Endothelial cell (in vitro differentiated cells): ENCODE measurements at regions not wholly inside any gene's neighbourhood (a gene's known extent, or its start where the extent isn't known, plus 50 kb on each side); places are given as distances from the start of the nearest gene placed in this dataset.

Source experiments
- DNase-seq: peaks from one replicate; pipeline ENCODE4 v3.0.0; 2021; ENCODE audit warnings: low spot score
- H3K27ac Mint-ChIP-seq: one replicate; pipeline ENCODE4 v1.8.0; 2021; ENCODE audit warnings: mixed read lengths, inconsistent platforms; ENCODE audit not compliant: unreplicated experiment
- H3K27me3 Mint-ChIP-seq: one replicate; pipeline ENCODE4 v1.8.0; 2021; ENCODE audit warnings: mild to moderate bottlenecking, moderate library complexity, mixed read lengths, inconsistent platforms; ENCODE audit not compliant: unreplicated experiment
- H3K36me3 Mint-ChIP-seq: one replicate; pipeline ENCODE4 v1.8.0; 2021; ENCODE audit warnings: mild to moderate bottlenecking, low read depth, mixed read lengths, inconsistent platforms; ENCODE audit not compliant: unreplicated experiment
- H3K4me1 Mint-ChIP-seq: one replicate; pipeline ENCODE4 v1.8.0; 2021; ENCODE audit warnings: mild to moderate bottlenecking, mixed read lengths, inconsistent platforms; ENCODE audit not compliant: unreplicated experiment
- H3K4me3 Mint-ChIP-seq: one replicate; pipeline ENCODE4 v1.8.0; 2021; ENCODE audit warnings: mild to moderate bottlenecking, mixed read lengths, inconsistent platforms; ENCODE audit not compliant: unreplicated experiment
- H3K9me3 Mint-ChIP-seq: one replicate; pipeline ENCODE4 v1.8.0; 2021; ENCODE audit warnings: mixed read lengths, inconsistent platforms; ENCODE audit not compliant: unreplicated experiment
- TF ChIP-seq, protein P1 (sequence below): fragments of 200-600 bp; sonication (generic); IDR thresholded peaks from one replicate; pipeline ENCODE4 v1.5.0; 2021; ENCODE audit warnings: antibody characterized with exemption; ENCODE audit not compliant: unreplicated experiment

DNA sequence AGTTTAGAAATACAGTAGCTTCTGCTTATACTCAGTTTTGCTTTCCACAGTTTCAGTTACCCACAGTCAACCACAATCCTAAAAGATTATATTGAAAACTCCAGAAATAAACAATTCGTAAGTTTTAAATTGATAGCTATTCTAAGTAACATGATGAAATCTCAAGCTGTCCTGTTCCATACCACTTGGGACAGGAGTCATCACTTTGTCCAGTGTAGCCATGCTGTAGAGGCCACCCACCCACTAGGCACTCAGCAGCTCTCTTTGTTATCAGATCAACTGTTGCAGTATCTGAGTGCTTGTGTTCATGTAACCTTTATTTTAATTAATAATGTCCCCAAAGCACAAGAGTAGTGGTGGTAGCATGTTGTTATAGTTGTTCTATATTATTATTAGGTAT is 117.5 kb upstream of the IQCM start:
- Mint-ChIP-seq H3K27ac (no peak overlapping the region), H3K36me3 (no peaks in the 10 kb centered on the region), H3K4me1 (no peaks in the 10 kb centered on the region), H3K4me3 (no peak overlapping the region), H3K27me3 (no peaks in the 10 kb centered on the region), H3K9me3 (no peaks in the 10 kb centered on the region)
- DNase-seq, result no peak
- TF ChIP-seq, protein P1, sequence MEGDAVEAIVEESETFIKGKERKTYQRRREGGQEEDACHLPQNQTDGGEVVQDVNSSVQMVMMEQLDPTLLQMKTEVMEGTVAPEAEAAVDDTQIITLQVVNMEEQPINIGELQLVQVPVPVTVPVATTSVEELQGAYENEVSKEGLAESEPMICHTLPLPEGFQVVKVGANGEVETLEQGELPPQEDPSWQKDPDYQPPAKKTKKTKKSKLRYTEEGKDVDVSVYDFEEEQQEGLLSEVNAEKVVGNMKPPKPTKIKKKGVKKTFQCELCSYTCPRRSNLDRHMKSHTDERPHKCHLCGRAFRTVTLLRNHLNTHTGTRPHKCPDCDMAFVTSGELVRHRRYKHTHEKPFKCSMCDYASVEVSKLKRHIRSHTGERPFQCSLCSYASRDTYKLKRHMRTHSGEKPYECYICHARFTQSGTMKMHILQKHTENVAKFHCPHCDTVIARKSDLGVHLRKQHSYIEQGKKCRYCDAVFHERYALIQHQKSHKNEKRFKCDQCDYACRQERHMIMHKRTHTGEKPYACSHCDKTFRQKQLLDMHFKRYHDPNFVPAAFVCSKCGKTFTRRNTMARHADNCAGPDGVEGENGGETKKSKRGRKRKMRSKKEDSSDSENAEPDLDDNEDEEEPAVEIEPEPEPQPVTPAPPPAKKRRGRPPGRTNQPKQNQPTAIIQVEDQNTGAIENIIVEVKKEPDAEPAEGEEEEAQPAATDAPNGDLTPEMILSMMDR, result no peak

DNA sequence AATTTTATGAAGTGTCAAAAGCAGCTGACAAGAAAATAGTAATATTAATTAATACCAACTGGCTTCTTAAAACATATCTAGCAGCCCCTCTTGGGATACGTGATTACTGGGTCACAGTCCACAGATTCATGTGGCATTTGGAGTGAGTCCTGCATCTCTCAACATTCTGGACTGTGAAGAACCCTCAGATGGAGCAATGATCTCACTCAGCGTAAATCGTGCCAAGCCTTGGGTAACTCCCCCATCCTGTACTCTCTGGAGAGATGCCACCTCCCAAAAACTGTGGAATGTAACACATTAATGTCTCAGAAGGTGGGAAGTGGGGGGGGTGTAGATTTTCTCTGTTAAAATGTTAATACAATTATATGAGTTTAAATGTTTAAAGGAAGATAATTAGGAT is 118.2 kb upstream of the IQCM start:
- Mint-ChIP-seq H3K4me3 (no peak overlapping the region), H3K36me3 (no peaks in the 10 kb centered on the region), H3K27me3 (no peaks in the 10 kb centered on the region), H3K27ac (no peak overlapping the region), H3K9me3 (no peaks in the 10 kb centered on the region), H3K4me1 (no peaks in the 10 kb centered on the region)
- DNase-seq, result no peak
- TF ChIP-seq, protein P1, result no peak

DNA sequence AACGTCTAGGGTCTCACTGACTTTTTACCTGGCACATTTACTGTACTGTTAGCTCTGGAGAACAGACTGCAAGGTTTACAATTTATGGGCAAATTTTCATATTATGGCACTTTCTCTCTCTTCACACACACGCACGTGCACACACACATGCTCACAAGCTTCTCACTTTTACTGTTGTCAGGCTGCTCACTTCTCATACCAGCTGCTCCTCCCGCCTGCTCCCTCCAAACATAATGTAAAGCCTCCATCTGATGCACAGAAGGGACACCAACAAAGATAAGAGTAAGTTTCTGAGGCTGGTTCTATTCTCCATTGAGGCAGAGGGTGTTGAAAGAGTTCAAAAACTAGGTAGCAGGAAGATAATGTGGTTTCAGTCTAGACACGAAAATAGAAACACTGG is 128.9 kb upstream of the DCLK2 start:
- Mint-ChIP-seq H3K27ac (no peak overlapping the region), H3K9me3 (no peaks in the 10 kb centered on the region), H3K4me1 (no peaks in the 10 kb centered on the region), H3K4me3 (no peak overlapping the region), H3K36me3 (no peaks in the 10 kb centered on the region), H3K27me3 (no peaks in the 10 kb centered on the region)
- no peak for DNase-seq
- TF ChIP-seq, protein P1, result no peak

DNA sequence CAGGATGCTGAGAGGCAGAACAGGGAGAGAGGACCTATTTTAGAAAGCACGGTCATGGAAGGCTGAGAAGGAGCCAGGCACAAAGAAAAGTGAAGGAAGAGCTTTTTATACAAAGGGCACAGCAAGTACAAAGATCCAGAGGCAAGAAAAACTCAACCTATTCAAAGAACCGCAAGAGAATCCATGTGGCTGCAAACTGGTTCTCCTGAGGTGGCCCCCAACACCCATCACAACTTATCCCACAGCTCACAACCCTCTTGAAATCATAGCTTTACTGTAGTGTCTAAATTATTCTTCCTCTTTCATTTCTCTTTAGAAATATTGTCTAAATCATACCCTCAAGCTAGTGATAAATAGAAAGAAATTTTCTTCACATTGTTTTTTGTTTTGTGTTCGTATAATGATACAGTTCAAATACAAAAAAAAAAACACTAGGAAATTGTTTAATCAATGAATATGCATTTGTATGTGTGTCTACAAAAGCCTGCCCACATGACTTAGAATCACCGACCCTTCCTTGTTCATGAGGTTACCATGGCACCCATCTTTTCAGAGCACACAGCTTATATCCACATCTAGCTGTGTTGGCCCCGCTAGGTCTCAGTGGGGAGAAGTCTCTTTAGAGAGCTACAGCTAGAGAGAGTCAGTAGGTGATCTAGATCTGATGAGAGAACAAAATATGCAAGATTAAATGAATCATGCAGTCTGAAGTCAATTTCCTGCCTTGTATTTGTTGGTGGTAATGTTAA is 126.9 kb upstream of the DCLK2 start:
- H3K9me3 Mint-ChIP-seq, result no peaks in the 10 kb centered on the region
- H3K36me3 Mint-ChIP-seq, result no peaks in the 10 kb centered on the region
- no peak overlapping the region for H3K4me3 Mint-ChIP-seq
- DNase-seq, result no peak
- no peak overlapping the region for H3K27ac Mint-ChIP-seq
- no peaks in the 10 kb centered on the region for H3K27me3 Mint-ChIP-seq
- no peaks in the 10 kb centered on the region for H3K4me1 Mint-ChIP-seq
- TF ChIP-seq, protein P1, result no peak

DNA sequence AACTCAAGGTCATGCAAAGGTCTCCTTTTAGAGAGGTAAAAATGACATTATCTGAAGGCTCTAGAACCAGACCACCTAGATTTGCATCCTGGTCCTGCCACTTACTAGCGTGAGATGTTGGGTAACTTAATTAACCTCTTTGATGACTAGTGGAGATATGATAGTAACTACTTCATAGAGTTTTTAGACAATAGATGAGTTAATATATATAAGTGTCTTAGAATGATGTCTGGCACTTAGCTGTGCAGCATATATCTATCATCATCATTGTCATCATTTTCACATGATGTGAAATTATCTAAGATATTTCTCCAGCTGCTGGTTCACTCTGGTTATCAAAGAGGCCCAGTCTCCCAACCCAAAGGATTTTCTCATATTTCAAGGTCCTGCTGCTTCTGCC is 126.1 kb upstream of the DCLK2 start:
- H3K4me1 Mint-ChIP-seq, result no peaks in the 10 kb centered on the region
- H3K36me3 Mint-ChIP-seq, result no peaks in the 10 kb centered on the region
- H3K27ac Mint-ChIP-seq, result no peak overlapping the region
- no peak overlapping the region for H3K4me3 Mint-ChIP-seq
- H3K27me3 Mint-ChIP-seq, result no peaks in the 10 kb centered on the region
- no peak for DNase-seq
- TF ChIP-seq, protein P1, result no peak
- no peaks in the 10 kb centered on the region for H3K9me3 Mint-ChIP-seq
